Hepatocyte (in vitro differentiated cells): ENCODE measurements at regions not wholly inside any gene's neighbourhood (a gene's known extent, or its start where the extent isn't known, plus 50 kb on each side); places are given as distances from the start of the nearest gene placed in this dataset.
A peak's percentile ranks its signal among the peaks of the same experiment; 100 is the strongest.

Experiments used
- DNase-seq: peaks from one replicate; pipeline ENCODE4 v3.0.0-alpha.2; 2016; ENCODE audit warnings: low spot score
- H2AFZ ChIP-seq: fragments of 200-600 bp; sonication (generic); 2 replicates; pipeline ENCODE4 v1.6.0; 2016; ENCODE audit warnings: antibody characterized with exemption, mild to moderate bottlenecking
- H3K27ac ChIP-seq: fragments of 200-600 bp; sonication (generic); 2 replicates; pipeline ENCODE4 v1.5.1; 2016; ENCODE audit warnings: mild to moderate bottlenecking
- H3K27me3 ChIP-seq: fragments of 200-600 bp; sonication (generic); 2 replicates; pipeline ENCODE4 v1.6.1; 2016
- H3K36me3 ChIP-seq: fragments of 200-600 bp; sonication (generic); replicated peaks from 2 replicates; pipeline ENCODE4 v1.5.1; 2016; ENCODE audit warnings: low read depth; ENCODE audit not compliant: insufficient read depth
- H3K4me1 ChIP-seq: fragments of 200-600 bp; sonication (generic); 2 replicates; pipeline ENCODE4 v1.5.1; 2016; ENCODE audit warnings: mild to moderate bottlenecking, moderate library complexity; ENCODE audit not compliant: insufficient read depth
- H3K4me2 ChIP-seq: fragments of 200-600 bp; sonication (generic); 2 replicates; pipeline ENCODE4 v1.6.0; 2016
- H3K4me3 ChIP-seq: fragments of 200-600 bp; sonication (generic); 2 replicates; pipeline ENCODE4 v1.5.1; 2016; ENCODE audit warnings: mild to moderate bottlenecking
- H3K79me2 ChIP-seq: fragments of 200-600 bp; sonication (generic); 2 replicates; pipeline ENCODE4 v1.6.0; 2017; ENCODE audit warnings: mild to moderate bottlenecking
- H3K9me2 ChIP-seq: fragments of 200-600 bp; sonication (generic); replicated peaks from 2 replicates; pipeline ENCODE4 v1.6.0; 2017; ENCODE audit warnings: mild to moderate bottlenecking; ENCODE audit not compliant: insufficient read depth
- H3K9me3 ChIP-seq: fragments of 200-600 bp; sonication (generic); 2 replicates; pipeline ENCODE4 v1.5.1; 2016; ENCODE audit warnings: low read depth, mild to moderate bottlenecking
- H4K20me1 ChIP-seq: fragments of 200-600 bp; sonication (generic); 2 replicates; pipeline ENCODE4 v1.6.0; 2016; ENCODE audit warnings: mild to moderate bottlenecking; ENCODE audit not compliant: insufficient read depth, poor library complexity, severe bottlenecking
- EZH2 ChIP-seq: fragments of 200-600 bp; sonication (generic); IDR thresholded peaks from 2 replicates; pipeline ENCODE4 v1.6.1; 2016; ENCODE audit warnings: antibody characterized with exemption, mild to moderate bottlenecking, borderline replicate concordance
- EZH2phosphoT487 ChIP-seq: fragments of 200-600 bp; sonication (generic); IDR thresholded peaks from one replicate; pipeline ENCODE4 v1.6.1; 2018; ENCODE audit warnings: antibody characterized with exemption, mild to moderate bottlenecking, low read depth, moderate library complexity; ENCODE audit not compliant: unreplicated experiment, severe bottlenecking
- WGBS: methylation state at CpG from one replicate; pipeline ENCODE4 v1.1.6; 2016; ENCODE audit warnings: low lambda C conversion rate; ENCODE audit errors: missing lambda C conversion rate; 5-methylcytosine and 5-hydroxymethylcytosine counted together
- TF ChIP-seq, protein P1 (sequence below): fragments of 200-600 bp; sonication (generic); IDR thresholded peaks from 2 replicates; pipeline ENCODE4 v1.5.1; 2016; ENCODE audit warnings: antibody characterized with exemption, mild to moderate bottlenecking; ENCODE audit not compliant: poor library complexity

DNA sequence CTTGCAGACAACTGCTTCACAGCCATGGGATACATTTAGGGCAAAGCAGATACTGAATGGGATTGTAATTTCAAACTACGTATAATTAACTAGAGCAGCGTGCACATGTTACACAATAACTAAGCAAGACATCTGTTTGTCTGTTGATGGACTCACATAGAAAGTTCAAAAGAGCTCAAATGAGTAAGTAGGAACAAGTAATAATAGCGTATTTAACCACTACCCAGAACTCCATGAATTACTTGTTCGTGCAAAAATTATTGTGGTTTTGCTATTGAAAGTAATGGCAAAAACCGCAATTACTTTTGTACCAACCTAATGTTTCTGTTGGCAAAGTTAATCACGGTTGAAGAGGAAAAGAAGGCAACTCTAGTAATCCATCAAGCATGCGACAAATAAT is 825.4 kb downstream of the PCDH18 start:
- Histone ChIP-seq H3K4me1 (peaks cover 11% of the 10 kb centered on the region), H3K4me3 (no peak overlapping the region), H3K4me2 (no peak overlapping the region), H4K20me1 (no peaks in the 10 kb centered on the region), H3K27ac (no peak overlapping the region), H3K9me3 (no peaks in the 10 kb centered on the region), H3K36me3 (no peaks in the 10 kb centered on the region), H3K79me2 (no peaks in the 10 kb centered on the region), H3K27me3 (no peaks in the 10 kb centered on the region), H3K9me2 (no peaks in the 10 kb centered on the region), H2AFZ (no peak overlapping the region)
- no peak for DNase-seq
- 90% methylated on average over 7 of the region's 7 CpGs for WGBS
- TF ChIP-seq EZH2 (no peak), EZH2phosphoT487 (no peak)
- TF ChIP-seq, protein P1, sequence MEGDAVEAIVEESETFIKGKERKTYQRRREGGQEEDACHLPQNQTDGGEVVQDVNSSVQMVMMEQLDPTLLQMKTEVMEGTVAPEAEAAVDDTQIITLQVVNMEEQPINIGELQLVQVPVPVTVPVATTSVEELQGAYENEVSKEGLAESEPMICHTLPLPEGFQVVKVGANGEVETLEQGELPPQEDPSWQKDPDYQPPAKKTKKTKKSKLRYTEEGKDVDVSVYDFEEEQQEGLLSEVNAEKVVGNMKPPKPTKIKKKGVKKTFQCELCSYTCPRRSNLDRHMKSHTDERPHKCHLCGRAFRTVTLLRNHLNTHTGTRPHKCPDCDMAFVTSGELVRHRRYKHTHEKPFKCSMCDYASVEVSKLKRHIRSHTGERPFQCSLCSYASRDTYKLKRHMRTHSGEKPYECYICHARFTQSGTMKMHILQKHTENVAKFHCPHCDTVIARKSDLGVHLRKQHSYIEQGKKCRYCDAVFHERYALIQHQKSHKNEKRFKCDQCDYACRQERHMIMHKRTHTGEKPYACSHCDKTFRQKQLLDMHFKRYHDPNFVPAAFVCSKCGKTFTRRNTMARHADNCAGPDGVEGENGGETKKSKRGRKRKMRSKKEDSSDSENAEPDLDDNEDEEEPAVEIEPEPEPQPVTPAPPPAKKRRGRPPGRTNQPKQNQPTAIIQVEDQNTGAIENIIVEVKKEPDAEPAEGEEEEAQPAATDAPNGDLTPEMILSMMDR: no peak

DNA sequence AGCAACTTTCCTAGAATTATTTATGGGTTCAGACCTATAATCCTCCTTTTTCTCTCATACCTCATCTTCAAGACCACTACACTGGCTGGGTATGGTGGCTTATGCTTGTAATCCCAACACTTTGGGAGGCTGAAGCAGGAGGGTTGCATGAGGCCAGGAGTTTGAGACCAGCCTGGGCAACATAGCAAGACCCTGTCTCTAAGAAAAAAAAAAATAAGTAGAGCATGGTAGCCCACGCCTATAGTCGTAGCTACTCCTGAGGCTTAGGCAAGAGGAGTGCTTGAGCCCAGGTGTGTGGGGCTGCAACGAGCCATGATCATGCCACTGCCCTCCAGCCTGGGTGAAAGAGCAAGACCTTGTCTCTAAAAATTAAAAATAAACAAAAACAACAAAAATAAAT is 832.4 kb downstream of the PCDH18 start:
- no peak overlapping the region for H2AFZ ChIP-seq
- H4K20me1 ChIP-seq: no peaks in the 10 kb centered on the region
- H3K27ac ChIP-seq: no peak overlapping the region
- WGBS: 95% methylated on average over 3 of the region's 3 CpGs
- TF ChIP-seq EZH2phosphoT487 (no peak), EZH2 (no peak)
- TF ChIP-seq, protein P1: no peak
- H3K79me2 ChIP-seq: no peaks in the 10 kb centered on the region
- no peaks in the 10 kb centered on the region for H3K27me3 ChIP-seq
- no peaks in the 10 kb centered on the region for H3K9me2 ChIP-seq
- H3K36me3 ChIP-seq: no peaks in the 10 kb centered on the region
- H3K4me1 ChIP-seq: no peaks in the 10 kb centered on the region
- H3K4me3 ChIP-seq: no peak overlapping the region
- H3K4me2 ChIP-seq: no peak overlapping the region
- no peak for DNase-seq
- H3K9me3 ChIP-seq: no peaks in the 10 kb centered on the region

DNA sequence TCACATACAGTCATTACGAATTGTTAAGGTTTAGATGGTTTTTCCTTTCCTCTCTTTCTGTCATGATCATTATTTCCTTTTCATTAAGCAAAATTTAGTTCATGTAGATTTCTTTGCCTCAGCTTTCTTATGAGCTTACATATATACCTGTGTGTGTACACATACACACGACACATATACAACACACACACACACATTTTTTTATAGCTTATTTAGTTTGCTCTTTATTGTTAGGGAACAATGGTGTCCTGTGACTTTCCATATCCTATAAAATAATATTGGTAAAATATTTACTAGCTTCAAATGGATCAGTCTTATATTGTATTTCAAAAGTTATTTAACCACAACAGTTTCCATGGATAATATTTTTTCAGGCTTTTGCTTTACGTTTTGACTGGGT is 840.7 kb downstream of the PCDH18 start:
- Histone ChIP-seq H3K4me1 (no peaks in the 10 kb centered on the region), H3K4me3 (no peak overlapping the region), H3K27ac (no peak overlapping the region), H3K9me3 (no peaks in the 10 kb centered on the region), H3K9me2 (no peaks in the 10 kb centered on the region), H3K79me2 (no peaks in the 10 kb centered on the region), H3K27me3 (no peaks in the 10 kb centered on the region), H3K36me3 (no peaks in the 10 kb centered on the region), H3K4me2 (no peak overlapping the region), H4K20me1 (no peaks in the 10 kb centered on the region), H2AFZ (no peak overlapping the region)
- TF ChIP-seq, protein P1: no peak
- TF ChIP-seq EZH2phosphoT487: no peak
- TF ChIP-seq EZH2: no peak
- WGBS: 91% methylated on average over 3 of the region's 3 CpGs
- DNase-seq: no peak

DNA sequence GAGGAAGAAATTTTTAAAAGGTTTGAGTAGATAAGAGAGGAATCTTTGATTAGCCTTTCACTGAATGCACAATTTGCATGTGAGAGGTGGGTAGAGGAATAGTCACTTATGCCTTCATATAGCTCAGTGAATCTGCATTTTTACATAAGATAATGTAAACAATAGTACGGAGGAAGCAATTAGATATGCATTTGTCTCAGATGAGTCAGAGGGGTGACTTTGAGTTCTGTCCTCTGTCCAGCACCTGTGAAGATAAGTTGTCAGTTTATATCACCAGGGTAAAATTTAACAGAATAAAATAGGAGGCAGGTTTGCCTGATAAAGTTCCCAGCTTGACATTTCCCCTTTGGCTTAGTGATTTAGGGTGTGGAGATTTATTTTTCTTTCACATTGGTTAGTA is 841.9 kb downstream of the PCDH18 start:
- Histone ChIP-seq H3K4me1 (no peaks in the 10 kb centered on the region), H3K27ac (no peak overlapping the region), H3K9me2 (no peaks in the 10 kb centered on the region), H3K9me3 (no peaks in the 10 kb centered on the region), H3K79me2 (no peaks in the 10 kb centered on the region), H3K36me3 (no peaks in the 10 kb centered on the region), H3K27me3 (no peaks in the 10 kb centered on the region), H2AFZ (no peak overlapping the region), H3K4me2 (no peak overlapping the region), H4K20me1 (no peaks in the 10 kb centered on the region), H3K4me3 (no peak overlapping the region)
- DNase-seq: peak; percentile 6
- TF ChIP-seq, protein P1: no peak
- TF ChIP-seq EZH2: no peak
- no peak for TF ChIP-seq EZH2phosphoT487
- WGBS: 5% methylated on average over 1 of the region's 1 CpG
